WI38 (cell line): ENCODE measurements at regions not wholly inside any gene's neighbourhood (a gene's known extent, or its start where the extent isn't known, plus 50 kb on each side); places are given as distances from the start of the nearest gene placed in this dataset.

Source experiments
- H3K4me3 ChIP-seq: 2 replicates; pipeline ENCODE4 v1.5.1; 2011; ENCODE audit warnings: low read depth, mild to moderate bottlenecking, control low read depth, low read length
- TF ChIP-seq, protein P1 (sequence below): IDR thresholded peaks from 2 replicates; pipeline ENCODE4 v1.5.1; 2012; ENCODE audit warnings: low read depth, mild to moderate bottlenecking, control low read depth, low read length

DNA sequence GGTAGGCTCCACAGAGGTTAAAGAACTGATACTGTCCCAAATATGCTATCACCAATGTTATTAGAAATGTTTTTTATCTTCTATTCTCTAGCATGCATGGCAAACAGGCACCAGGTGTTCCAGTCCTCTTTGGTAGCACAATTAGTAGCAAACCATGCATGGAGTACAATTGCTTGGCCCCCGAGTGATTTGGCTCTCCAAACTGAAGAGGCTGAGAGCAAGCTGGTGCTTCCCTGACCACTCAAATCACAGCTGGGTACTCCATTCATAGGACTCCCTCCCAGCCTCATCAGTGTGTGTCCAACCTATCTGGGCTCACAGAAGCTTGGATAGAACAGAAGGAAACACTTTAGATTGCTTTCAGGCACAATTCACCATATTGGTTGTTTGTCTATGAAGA is 93.4 kb downstream of the DIO2 start:
- H3K4me3 ChIP-seq = no peak overlapping the region
- TF ChIP-seq, protein P1, sequence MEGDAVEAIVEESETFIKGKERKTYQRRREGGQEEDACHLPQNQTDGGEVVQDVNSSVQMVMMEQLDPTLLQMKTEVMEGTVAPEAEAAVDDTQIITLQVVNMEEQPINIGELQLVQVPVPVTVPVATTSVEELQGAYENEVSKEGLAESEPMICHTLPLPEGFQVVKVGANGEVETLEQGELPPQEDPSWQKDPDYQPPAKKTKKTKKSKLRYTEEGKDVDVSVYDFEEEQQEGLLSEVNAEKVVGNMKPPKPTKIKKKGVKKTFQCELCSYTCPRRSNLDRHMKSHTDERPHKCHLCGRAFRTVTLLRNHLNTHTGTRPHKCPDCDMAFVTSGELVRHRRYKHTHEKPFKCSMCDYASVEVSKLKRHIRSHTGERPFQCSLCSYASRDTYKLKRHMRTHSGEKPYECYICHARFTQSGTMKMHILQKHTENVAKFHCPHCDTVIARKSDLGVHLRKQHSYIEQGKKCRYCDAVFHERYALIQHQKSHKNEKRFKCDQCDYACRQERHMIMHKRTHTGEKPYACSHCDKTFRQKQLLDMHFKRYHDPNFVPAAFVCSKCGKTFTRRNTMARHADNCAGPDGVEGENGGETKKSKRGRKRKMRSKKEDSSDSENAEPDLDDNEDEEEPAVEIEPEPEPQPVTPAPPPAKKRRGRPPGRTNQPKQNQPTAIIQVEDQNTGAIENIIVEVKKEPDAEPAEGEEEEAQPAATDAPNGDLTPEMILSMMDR = no peak

- TF ChIP-seq, protein P1 = no peak
- H3K4me3 ChIP-seq = no peak overlapping the region
Measured at GRCh38 chr14:80116157-80116556, 95.1 kb downstream of the DIO2 start.

DNA sequence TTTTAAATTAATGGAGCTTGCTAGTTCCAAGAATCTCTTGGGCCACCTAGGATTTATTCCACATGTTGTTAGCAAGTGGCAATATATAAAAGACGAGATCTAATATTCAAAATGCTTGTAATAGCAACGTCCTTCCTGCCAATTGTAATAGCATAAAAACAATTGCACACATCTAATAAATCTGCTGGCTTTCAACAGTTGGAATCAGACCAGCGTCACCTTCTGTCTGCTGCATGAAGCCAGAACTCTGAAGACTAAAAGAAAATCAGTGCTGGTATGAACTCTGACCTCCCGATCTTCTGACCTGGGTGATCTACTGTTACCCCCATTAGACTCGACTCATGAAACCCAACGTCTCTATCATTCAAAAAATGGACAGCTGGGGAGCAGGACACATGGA is 100.6 kb downstream of the DIO2 start:
- TF ChIP-seq, protein P1 = no peak
- H3K4me3 ChIP-seq = no peak overlapping the region

DNA sequence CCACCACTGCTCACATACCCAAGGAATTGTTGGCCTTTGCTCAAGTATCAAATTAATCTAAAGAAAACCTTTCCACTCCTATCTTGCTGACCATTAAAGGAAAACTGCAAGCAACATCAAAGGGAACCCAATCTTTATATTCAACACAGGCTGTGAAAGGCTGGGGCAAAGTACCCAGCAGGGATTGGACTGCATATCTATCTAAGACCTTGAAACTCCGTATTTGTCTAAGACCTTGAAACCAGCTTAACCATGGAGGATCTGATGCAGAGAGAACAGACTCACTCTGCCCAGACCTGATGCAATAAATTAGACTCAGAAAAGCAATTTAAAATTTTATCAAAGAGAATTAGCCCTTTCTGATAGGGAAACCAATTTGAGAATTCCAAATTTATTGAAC is 102.2 kb downstream of the DIO2 start:
- TF ChIP-seq, protein P1 = no peak

DNA sequence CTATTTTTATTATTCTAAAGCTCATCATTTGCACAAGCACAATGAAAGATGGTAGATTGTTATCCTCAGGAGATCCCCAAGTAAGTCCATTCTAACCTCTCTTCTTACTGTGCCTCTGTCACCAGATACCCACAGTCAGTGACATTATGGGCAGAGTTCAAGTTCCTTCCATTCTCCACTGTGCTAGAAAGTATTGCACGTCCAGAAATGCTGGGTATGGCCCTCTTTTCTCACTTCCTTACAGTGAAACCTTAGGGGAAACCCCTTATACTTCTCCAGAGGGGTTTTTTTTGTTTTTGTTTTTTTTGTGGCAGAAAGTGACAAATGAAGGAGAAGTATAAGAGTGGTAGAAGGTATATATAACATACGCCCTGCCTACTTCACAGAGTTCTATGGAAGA is 102.9 kb downstream of the DIO2 start:
- TF ChIP-seq, protein P1 = no peak
- no peak overlapping the region for H3K4me3 ChIP-seq

More for the DNA sequence above, 102.2 kb downstream of the DIO2 start:
- H3K4me3 ChIP-seq = no peak overlapping the region

GRCh38 chr14:80105488-80105994 is 105.8 kb downstream of the DIO2 start:
- no peak overlapping the region for H3K4me3 ChIP-seq
- TF ChIP-seq, protein P1 = no peak

GRCh38 chr14:80101835-80102234 is 109.5 kb downstream of the DIO2 start:
- TF ChIP-seq, protein P1 = no peak
- no peak overlapping the region for H3K4me3 ChIP-seq
